AG09319 (cell line): ENCODE measurements at regions not wholly inside any gene's neighbourhood (a gene's known extent, or its start where the extent isn't known, plus 50 kb on each side); places are given as distances from the start of the nearest gene placed in this dataset.
"Not testable (repeated sequence)": the region's sequence is repeated elsewhere in the genome, so short reads cannot be mapped to it uniquely, and the experiment has no call there.

Experiments
- DNase-seq: peaks from one replicate; pipeline ENCODE4 v3.0.0-alpha.2; 2010; ENCODE audit warnings: low read depth; ENCODE audit errors: extremely low read depth
- CTCF ChIP-seq: IDR thresholded peaks from 2 replicates; pipeline ENCODE4 v1.5.1; 2011; ENCODE audit warnings: low read depth, mild to moderate bottlenecking, inconsistent platforms, low read length, moderate library complexity

DNA sequence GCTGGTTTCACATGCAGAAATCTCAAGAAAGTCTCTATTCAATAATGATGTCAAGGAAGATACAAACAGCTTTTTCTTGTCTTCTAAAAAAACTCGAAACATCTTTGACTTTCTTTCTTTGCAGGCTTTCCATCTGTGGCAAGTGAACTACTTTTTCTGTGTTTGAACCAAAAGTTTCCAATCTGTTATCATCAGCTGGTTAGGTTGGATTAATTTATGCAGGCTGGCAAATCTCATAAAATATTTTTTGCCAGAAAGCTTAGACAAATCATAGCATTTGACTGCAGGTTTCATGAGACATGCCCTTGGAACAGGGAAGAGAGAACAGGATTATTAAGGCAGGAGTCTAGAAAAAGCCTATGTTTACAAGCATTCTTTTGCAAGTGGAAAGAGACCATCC is 86.1 kb upstream of the ARHGAP42 start:
- TF ChIP-seq CTCF, result no peak
- no peak for DNase-seq

DNA sequence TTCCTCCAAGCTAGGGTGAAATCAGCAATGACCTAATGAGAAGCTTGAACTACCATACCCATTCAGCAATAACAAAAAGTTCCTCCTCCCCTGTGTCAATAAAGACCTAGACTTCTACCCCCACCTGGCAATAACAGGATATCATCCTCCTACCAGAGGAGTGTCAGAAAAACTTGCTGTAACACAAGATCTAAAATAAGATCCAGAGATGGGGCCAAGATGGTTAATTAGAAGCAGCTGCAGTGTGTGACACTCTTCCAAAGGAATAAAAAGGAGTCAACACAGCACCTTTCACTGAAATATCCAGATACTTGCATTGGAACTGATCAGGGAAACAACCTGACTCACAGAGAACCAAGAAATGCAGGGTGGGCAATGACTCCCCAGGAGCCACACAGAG is 84.4 kb upstream of the ARHGAP42 start:
- no peak for TF ChIP-seq CTCF
- no peak for DNase-seq

GRCh38 chr11:100607761-100608160 is 79.3 kb upstream of the ARHGAP42 start:
- DNase-seq, result not testable (repeated sequence)

- TF ChIP-seq CTCF, result no peak
- no peak for DNase-seq
Observed at GRCh38 chr11:100612766-100613165, 74.3 kb upstream of the ARHGAP42 start.

DNA sequence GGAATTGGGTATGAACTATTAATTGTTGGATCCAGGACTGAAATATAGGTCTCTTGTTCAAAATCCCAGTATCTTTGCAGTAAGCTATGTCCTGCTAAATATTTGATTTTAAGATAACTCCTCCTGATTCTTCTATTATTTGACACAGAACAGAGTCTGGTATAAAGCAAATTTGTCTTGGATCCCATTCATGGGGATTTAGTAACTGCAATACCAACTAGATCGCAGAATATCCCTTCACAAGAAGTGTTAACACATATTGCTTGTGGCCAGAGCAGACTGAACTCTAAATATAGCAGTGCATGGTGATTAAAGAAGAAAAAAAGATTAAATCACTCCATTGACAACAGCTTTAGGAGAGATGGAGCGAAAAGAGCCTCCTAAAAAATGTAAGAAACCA is 68.2 kb upstream of the ARHGAP42 start:
- no peak for TF ChIP-seq CTCF
- no peak for DNase-seq

- no peak for DNase-seq
- TF ChIP-seq CTCF, result no peak
Observed at GRCh38 chr11:100619484-100619883, 67.6 kb upstream of the ARHGAP42 start.

DNA sequence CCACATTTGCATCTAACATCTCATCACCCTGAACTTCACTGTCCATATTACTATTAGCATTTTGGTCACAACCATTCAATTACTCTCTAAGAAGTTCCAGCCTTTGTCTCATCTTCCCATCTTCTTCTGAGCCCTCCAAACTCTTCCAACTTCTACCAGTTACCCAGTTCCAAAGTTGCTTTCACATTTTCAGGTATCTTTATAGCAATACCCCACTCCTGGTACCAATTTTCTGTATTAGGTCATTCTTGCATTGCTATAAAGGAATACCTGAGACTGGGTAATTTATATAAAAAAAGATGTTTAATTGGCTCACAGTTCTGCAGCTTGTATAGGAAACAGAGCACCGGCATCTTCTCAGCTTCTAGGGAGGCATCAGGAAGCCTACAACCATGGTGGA is 64.7 kb upstream of the ARHGAP42 start:
- no peak for DNase-seq
- TF ChIP-seq CTCF, result no peak

GRCh38 chr11:100624346-100624745 is 62.7 kb upstream of the ARHGAP42 start:
- no peak for DNase-seq
- no peak for TF ChIP-seq CTCF
